GM12878 (cell line): ENCODE measurements at regions not wholly inside any gene's neighbourhood (a gene's known extent, or its start where the extent isn't known, plus 50 kb on each side); places are given as distances from the start of the nearest gene placed in this dataset.

ENCODE experiments used
- MEF2A ChIP-seq: IDR thresholded peaks from 2 replicates; pipeline ENCODE4 v1.6.1; 2011; ENCODE audit warnings: low read depth, mild to moderate bottlenecking, low read length, moderate library complexity; ENCODE audit not compliant: insufficient read depth
- RB1 ChIP-seq: fragments of 450-650 bp; formaldehyde crosslinking; IDR thresholded peaks from 2 replicates; pipeline ENCODE4 v1.6.1; 2017; ENCODE audit warnings: mild to moderate bottlenecking, borderline replicate concordance
- TF ChIP-seq, protein P1 (sequence below): fragments of 450-650 bp; IDR thresholded peaks from 2 replicates; pipeline ENCODE4 v1.6.1; 2018; ENCODE audit warnings: mild to moderate bottlenecking, low read depth, moderate library complexity; ENCODE audit not compliant: partially characterized antibody
- TF ChIP-seq, protein P2 (sequence below): fragments of 450-650 bp; formaldehyde crosslinking; IDR thresholded peaks from 2 replicates; pipeline ENCODE4 v1.4.0; 2020; ENCODE audit warnings: mild to moderate bottlenecking, moderate library complexity
- TF ChIP-seq, protein P3 (sequence below): fragments of 450-650 bp; IDR thresholded peaks from 2 replicates; pipeline ENCODE4 v1.6.1; 2018; ENCODE audit warnings: borderline replicate concordance, mild to moderate bottlenecking; ENCODE audit not compliant: partially characterized antibody
- TF ChIP-seq, protein P4 (sequence below): IDR thresholded peaks from 2 replicates; pipeline ENCODE4 v1.6.1; 2012; ENCODE audit warnings: mild to moderate bottlenecking, low read depth, low read length

DNA sequence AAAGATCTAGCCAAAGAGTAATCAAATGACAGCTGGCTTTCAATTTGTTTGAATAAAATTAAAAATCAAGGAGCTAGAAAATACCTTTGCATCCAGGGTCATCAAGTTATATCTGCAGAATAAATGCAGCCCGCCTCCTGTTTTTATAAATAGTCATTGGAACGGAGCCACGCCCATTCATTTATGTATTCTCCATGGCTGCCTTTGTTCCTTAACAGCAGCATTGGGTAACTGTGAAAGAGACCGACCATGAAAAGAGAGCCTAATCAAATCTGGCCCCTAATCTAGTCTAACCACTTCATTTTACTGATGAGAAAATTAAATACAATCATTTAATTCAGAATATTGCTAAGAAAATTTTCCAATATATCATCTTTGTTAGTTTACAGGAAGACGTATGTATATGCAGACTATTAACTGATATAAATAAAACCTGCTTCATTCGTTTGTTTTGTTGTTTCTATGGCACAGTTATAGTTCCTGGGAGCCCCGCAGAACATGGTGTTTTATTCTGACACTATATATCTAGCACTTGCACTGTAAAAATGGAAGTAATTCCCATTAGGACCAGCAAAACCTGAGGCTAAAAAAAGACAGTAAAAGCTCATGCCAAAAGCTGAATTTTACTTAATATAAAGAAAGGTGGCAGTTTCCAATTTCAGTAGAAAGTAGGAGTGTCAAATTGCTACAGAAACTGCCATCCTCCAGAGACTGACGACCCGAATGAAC is 111.8 kb upstream of the PALMD start (continued):
- TF ChIP-seq, protein P1, sequence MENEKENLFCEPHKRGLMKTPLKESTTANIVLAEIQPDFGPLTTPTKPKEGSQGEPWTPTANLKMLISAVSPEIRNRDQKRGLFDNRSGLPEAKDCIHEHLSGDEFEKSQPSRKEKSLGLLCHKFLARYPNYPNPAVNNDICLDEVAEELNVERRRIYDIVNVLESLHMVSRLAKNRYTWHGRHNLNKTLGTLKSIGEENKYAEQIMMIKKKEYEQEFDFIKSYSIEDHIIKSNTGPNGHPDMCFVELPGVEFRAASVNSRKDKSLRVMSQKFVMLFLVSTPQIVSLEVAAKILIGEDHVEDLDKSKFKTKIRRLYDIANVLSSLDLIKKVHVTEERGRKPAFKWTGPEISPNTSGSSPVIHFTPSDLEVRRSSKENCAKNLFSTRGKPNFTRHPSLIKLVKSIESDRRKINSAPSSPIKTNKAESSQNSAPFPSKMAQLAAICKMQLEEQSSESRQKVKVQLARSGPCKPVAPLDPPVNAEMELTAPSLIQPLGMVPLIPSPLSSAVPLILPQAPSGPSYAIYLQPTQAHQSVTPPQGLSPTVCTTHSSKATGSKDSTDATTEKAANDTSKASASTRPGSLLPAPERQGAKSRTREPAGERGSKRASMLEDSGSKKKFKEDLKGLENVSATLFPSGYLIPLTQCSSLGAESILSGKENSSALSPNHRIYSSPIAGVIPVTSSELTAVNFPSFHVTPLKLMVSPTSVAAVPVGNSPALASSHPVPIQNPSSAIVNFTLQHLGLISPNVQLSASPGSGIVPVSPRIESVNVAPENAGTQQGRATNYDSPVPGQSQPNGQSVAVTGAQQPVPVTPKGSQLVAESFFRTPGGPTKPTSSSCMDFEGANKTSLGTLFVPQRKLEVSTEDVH: no peak
- TF ChIP-seq, protein P2, sequence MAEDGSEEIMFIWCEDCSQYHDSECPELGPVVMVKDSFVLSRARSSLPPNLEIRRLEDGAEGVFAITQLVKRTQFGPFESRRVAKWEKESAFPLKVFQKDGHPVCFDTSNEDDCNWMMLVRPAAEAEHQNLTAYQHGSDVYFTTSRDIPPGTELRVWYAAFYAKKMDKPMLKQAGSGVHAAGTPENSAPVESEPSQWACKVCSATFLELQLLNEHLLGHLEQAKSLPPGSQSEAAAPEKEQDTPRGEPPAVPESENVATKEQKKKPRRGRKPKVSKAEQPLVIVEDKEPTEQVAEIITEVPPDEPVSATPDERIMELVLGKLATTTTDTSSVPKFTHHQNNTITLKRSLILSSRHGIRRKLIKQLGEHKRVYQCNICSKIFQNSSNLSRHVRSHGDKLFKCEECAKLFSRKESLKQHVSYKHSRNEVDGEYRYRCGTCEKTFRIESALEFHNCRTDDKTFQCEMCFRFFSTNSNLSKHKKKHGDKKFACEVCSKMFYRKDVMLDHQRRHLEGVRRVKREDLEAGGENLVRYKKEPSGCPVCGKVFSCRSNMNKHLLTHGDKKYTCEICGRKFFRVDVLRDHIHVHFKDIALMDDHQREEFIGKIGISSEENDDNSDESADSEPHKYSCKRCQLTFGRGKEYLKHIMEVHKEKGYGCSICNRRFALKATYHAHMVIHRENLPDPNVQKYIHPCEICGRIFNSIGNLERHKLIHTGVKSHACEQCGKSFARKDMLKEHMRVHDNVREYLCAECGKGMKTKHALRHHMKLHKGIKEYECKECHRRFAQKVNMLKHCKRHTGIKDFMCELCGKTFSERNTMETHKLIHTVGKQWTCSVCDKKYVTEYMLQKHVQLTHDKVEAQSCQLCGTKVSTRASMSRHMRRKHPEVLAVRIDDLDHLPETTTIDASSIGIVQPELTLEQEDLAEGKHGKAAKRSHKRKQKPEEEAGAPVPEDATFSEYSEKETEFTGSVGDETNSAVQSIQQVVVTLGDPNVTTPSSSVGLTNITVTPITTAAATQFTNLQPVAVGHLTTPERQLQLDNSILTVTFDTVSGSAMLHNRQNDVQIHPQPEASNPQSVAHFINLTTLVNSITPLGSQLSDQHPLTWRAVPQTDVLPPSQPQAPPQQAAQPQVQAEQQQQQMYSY (CRISPR knock-in tag): no peak
- TF ChIP-seq, protein P3, sequence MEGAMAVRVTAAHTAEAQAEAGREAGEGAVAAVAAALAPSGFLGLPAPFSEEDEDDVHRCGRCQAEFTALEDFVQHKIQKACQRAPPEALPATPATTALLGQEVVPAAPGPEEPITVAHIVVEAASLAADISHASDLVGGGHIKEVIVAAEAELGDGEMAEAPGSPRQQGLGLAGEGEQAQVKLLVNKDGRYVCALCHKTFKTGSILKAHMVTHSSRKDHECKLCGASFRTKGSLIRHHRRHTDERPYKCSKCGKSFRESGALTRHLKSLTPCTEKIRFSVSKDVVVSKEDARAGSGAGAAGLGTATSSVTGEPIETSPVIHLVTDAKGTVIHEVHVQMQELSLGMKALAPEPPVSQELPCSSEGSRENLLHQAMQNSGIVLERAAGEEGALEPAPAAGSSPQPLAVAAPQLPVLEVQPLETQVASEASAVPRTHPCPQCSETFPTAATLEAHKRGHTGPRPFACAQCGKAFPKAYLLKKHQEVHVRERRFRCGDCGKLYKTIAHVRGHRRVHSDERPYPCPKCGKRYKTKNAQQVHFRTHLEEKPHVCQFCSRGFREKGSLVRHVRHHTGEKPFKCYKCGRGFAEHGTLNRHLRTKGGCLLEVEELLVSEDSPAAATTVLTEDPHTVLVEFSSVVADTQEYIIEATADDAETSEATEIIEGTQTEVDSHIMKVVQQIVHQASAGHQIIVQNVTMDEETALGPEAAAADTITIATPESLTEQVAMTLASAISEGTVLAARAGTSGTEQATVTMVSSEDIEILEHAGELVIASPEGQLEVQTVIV: no peak
- TF ChIP-seq, protein P4, sequence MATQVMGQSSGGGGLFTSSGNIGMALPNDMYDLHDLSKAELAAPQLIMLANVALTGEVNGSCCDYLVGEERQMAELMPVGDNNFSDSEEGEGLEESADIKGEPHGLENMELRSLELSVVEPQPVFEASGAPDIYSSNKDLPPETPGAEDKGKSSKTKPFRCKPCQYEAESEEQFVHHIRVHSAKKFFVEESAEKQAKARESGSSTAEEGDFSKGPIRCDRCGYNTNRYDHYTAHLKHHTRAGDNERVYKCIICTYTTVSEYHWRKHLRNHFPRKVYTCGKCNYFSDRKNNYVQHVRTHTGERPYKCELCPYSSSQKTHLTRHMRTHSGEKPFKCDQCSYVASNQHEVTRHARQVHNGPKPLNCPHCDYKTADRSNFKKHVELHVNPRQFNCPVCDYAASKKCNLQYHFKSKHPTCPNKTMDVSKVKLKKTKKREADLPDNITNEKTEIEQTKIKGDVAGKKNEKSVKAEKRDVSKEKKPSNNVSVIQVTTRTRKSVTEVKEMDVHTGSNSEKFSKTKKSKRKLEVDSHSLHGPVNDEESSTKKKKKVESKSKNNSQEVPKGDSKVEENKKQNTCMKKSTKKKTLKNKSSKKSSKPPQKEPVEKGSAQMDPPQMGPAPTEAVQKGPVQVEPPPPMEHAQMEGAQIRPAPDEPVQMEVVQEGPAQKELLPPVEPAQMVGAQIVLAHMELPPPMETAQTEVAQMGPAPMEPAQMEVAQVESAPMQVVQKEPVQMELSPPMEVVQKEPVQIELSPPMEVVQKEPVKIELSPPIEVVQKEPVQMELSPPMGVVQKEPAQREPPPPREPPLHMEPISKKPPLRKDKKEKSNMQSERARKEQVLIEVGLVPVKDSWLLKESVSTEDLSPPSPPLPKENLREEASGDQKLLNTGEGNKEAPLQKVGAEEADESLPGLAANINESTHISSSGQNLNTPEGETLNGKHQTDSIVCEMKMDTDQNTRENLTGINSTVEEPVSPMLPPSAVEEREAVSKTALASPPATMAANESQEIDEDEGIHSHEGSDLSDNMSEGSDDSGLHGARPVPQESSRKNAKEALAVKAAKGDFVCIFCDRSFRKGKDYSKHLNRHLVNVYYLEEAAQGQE: no peak
- TF ChIP-seq MEF2A: no peak
- TF ChIP-seq RB1: no peak
